Ureter (tissue), 1 donor: ENCODE measurements at regions not wholly inside any gene's neighbourhood (a gene's known extent, or its start where the extent isn't known, plus 50 kb on each side); places are given as distances from the start of the nearest gene placed in this dataset.
"Not testable (repeated sequence)": the region's sequence is repeated elsewhere in the genome, so short reads cannot be mapped to it uniquely, and the experiment has no call there.

Source experiments
- DNase-seq: peaks from one replicate; pipeline ENCODE4 v3.0.0-alpha.2; 2020; ENCODE audit warnings: low spot score
- donor health status: DM: yes; HTN: yes; CAD: no.

- DNase-seq = no peak
Measured at GRCh38 chr3:17905996-17906395, 163.6 kb upstream of the TBC1D5 start.

GRCh38 chr3:17901893-17902292, 159.5 kb upstream of the TBC1D5 start:
- no peak for DNase-seq

- no peak for DNase-seq
Measured at GRCh38 chr3:17894434-17895060, 152.1 kb upstream of the TBC1D5 start.

GRCh38 chr3:17891139-17891856, 148.9 kb upstream of the TBC1D5 start:
- no peak for DNase-seq

- DNase-seq = no peak
Measured at GRCh38 chr3:17885986-17886385, 143.6 kb upstream of the TBC1D5 start.

- DNase-seq = no peak
Measured at GRCh38 chr3:17882981-17883380, 140.6 kb upstream of the TBC1D5 start.

- DNase-seq = no peak
Measured at GRCh38 chr3:17877299-17877698, 134.9 kb upstream of the TBC1D5 start.

GRCh38 chr3:17874636-17875035, 132.2 kb upstream of the TBC1D5 start:
- no peak for DNase-seq

GRCh38 chr3:17872457-17872856, 130.0 kb upstream of the TBC1D5 start:
- DNase-seq = no peak

GRCh38 chr3:17865631-17866030, 123.2 kb upstream of the TBC1D5 start:
- DNase-seq = no peak

- DNase-seq = no peak
Measured at GRCh38 chr3:17861476-17861875, 119.0 kb upstream of the TBC1D5 start.

GRCh38 chr3:17860840-17861471, 118.5 kb upstream of the TBC1D5 start:
- DNase-seq = not testable (repeated sequence)

- no peak for DNase-seq
Measured at GRCh38 chr3:17852217-17852616, 109.8 kb upstream of the TBC1D5 start.

GRCh38 chr3:17850448-17850847, 108.0 kb upstream of the TBC1D5 start:
- no peak for DNase-seq

- no peak for DNase-seq
Measured at GRCh38 chr3:17848102-17848501, 105.7 kb upstream of the TBC1D5 start.

- DNase-seq = no peak
Measured at GRCh38 chr3:17847156-17847555, 104.7 kb upstream of the TBC1D5 start.

GRCh38 chr3:17846466-17846865, 104.0 kb upstream of the TBC1D5 start:
- no peak for DNase-seq

GRCh38 chr3:17845026-17845812, 102.8 kb upstream of the TBC1D5 start:
- no peak for DNase-seq

- DNase-seq = no peak
Measured at GRCh38 chr3:17844236-17844635, 101.8 kb upstream of the TBC1D5 start.

- DNase-seq = peak; percentile 75
Measured at GRCh38 chr3:17841190-17841828, 98.9 kb upstream of the TBC1D5 start.

GRCh38 chr3:17840651-17841050, 98.2 kb upstream of the TBC1D5 start:
- DNase-seq = no peak

- DNase-seq = no peak
Measured at GRCh38 chr3:17840126-17840525, 97.7 kb upstream of the TBC1D5 start.
